ENCODE measurements at regions not wholly inside any gene's neighbourhood (a gene's known extent, or its start where the extent isn't known, plus 50 kb on each side); places are given as distances from the start of the nearest gene placed in this dataset.

- no peaks in the 10 kb centered on the region for H3K27me3 ChIP-seq (ENCODE audit: insufficient read depth, low read depth)
- no peak for TF ChIP-seq CTCF (conservative IDR thresholded peaks at IDR 0.05; ENCODE audit: low read depth, low read length)
- H3K4me2 ChIP-seq, result no peak overlapping the region
- no peaks in the 10 kb centered on the region for H3K36me3 ChIP-seq (ENCODE audit: insufficient read depth)
- no peak overlapping the region for H2AFZ ChIP-seq (ENCODE audit: low read depth)
- H3K79me2 ChIP-seq (ENCODE audit: insufficient read depth, low read depth), result no peaks in the 10 kb centered on the region
- H4K20me1 ChIP-seq (ENCODE audit: insufficient read depth), result no peaks in the 10 kb centered on the region
- no peaks in the 10 kb centered on the region for H3K4me1 ChIP-seq (ENCODE audit: low read depth, poor library complexity, severe bottlenecking)
- no peak overlapping the region for H3K9ac ChIP-seq
- H3K27ac ChIP-seq, result no peak overlapping the region
- H3K4me3 ChIP-seq (IDR thresholded peaks at IDR 0.05; ENCODE audit: insufficient read depth, low read depth, low read length), result no peak overlapping the region
Observed at GRCh38 chr2:120932881-120933280, 197.2 kb downstream of the GLI2 start.

GRCh38 chr2:120933693-120934573 lies 198.3 kb downstream of the GLI2 start:
- H3K79me2 ChIP-seq (ENCODE audit: insufficient read depth, low read depth), result no peaks in the 10 kb centered on the region
- no peaks in the 10 kb centered on the region for H4K20me1 ChIP-seq (ENCODE audit: insufficient read depth)
- no peaks in the 10 kb centered on the region for H3K36me3 ChIP-seq (ENCODE audit: insufficient read depth)
- H2AFZ ChIP-seq (ENCODE audit: low read depth), result no peak overlapping the region
- H3K27ac ChIP-seq, result no peak overlapping the region
- H3K9ac ChIP-seq, result no peak overlapping the region
- TF ChIP-seq CTCF (conservative IDR thresholded peaks at IDR 0.05; ENCODE audit: low read depth, low read length), result no peak
- H3K4me2 ChIP-seq, result no peak overlapping the region
- H3K27me3 ChIP-seq (ENCODE audit: insufficient read depth, low read depth), result no peaks in the 10 kb centered on the region
- H3K4me3 ChIP-seq (IDR thresholded peaks at IDR 0.05; ENCODE audit: insufficient read depth, low read depth, low read length), result no peak overlapping the region
- no peaks in the 10 kb centered on the region for H3K4me1 ChIP-seq (ENCODE audit: low read depth, poor library complexity, severe bottlenecking)

DNA sequence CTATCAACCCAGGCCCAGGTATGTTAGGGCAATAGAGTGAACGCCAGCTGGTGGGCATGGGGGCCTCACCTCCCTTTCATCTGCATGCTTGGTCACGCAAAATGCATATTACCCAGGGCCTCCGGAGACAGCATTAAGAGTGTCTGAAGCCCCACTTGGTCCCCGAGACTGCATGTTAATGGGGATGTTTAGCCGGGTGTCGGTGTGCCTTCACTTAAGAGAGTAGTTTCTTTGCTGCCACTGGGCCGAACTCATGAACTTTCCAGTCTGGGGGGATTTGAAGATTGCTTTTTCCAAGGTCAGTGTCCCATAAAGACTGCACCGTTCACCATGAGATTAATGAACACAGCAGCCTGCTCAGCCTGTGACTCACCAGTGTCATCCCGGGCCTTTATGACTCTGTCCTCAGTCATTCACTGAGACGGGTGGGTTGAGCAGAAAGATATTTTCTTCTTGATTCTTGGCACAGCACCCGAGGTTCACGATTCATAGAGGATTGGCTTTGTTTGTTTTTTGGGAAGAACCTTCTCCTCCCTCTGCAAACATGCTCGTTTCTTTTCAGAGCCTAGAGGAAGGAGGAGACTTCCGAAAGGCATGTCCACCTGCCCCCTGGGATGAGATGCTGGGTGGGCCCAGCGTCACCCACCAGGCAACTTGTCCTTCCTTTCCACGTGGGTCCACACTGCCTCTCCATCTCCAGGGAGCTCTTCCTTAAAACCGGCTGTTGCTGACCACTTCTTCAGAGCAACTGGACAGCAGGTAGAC lies 199.1 kb downstream of the GLI2 start:
- Histone ChIP-seq H3K4me3 (IDR thresholded peaks at IDR 0.05; ENCODE audit: insufficient read depth, low read depth, low read length) (no peak overlapping the region), H3K4me1 (ENCODE audit: low read depth, poor library complexity, severe bottlenecking) (no peaks in the 10 kb centered on the region), H3K36me3 (ENCODE audit: insufficient read depth) (no peaks in the 10 kb centered on the region), H3K79me2 (ENCODE audit: insufficient read depth, low read depth) (no peaks in the 10 kb centered on the region), H3K4me2 (no peak overlapping the region), H3K27me3 (ENCODE audit: insufficient read depth, low read depth) (no peaks in the 10 kb centered on the region), H3K9ac (no peak overlapping the region), H4K20me1 (ENCODE audit: insufficient read depth) (no peaks in the 10 kb centered on the region), H3K27ac (no peak overlapping the region), H2AFZ (ENCODE audit: low read depth) (no peak overlapping the region)
- no peak for TF ChIP-seq CTCF (conservative IDR thresholded peaks at IDR 0.05; ENCODE audit: low read depth, low read length)

- H3K79me2 ChIP-seq (ENCODE audit: insufficient read depth, low read depth), result no peaks in the 10 kb centered on the region
- no peak overlapping the region for H3K4me2 ChIP-seq
- no peak overlapping the region for H3K27ac ChIP-seq
- no peaks in the 10 kb centered on the region for H3K4me1 ChIP-seq (ENCODE audit: low read depth, poor library complexity, severe bottlenecking)
- no peak overlapping the region for H3K4me3 ChIP-seq (IDR thresholded peaks at IDR 0.05; ENCODE audit: insufficient read depth, low read depth, low read length)
- H3K36me3 ChIP-seq (ENCODE audit: insufficient read depth), result no peaks in the 10 kb centered on the region
- no peaks in the 10 kb centered on the region for H3K27me3 ChIP-seq (ENCODE audit: insufficient read depth, low read depth)
- no peak for TF ChIP-seq CTCF (conservative IDR thresholded peaks at IDR 0.05; ENCODE audit: low read depth, low read length)
- H2AFZ ChIP-seq (ENCODE audit: low read depth), result no peak overlapping the region
- H4K20me1 ChIP-seq (ENCODE audit: insufficient read depth), result no peaks in the 10 kb centered on the region
- H3K9ac ChIP-seq, result no peak overlapping the region
Observed at GRCh38 chr2:120935339-120936313, 200.0 kb downstream of the GLI2 start.

Measured in KMS-11 (cell line).